ENCODE measurements at regions not wholly inside any gene's neighbourhood (a gene's known extent, or its start where the extent isn't known, plus 50 kb on each side); places are given as distances from the start of the nearest gene placed in this dataset.

DNA sequence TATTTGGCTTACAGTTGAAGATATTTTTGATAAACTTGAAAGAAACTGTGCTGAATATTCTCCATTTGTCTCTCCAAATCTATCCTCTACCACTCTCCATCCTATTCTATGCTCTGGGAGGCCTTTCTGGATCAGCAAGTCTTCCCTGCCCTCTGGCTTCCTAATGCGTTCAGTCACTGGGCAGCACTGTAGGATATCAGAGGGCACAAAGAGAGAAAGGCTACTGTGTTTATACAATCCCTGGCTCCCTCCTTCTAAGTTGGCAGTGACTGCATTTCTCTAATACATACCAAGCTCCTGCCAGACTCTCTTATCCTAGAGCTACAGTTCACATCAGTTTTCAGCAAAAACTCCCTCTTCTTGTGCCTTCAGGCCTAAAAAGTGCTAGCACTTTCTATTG is 102.1 kb upstream of the FHIT start:
- no peak for DNase-seq (ENCODE audit: low read depth)
- TF ChIP-seq, protein P1, sequence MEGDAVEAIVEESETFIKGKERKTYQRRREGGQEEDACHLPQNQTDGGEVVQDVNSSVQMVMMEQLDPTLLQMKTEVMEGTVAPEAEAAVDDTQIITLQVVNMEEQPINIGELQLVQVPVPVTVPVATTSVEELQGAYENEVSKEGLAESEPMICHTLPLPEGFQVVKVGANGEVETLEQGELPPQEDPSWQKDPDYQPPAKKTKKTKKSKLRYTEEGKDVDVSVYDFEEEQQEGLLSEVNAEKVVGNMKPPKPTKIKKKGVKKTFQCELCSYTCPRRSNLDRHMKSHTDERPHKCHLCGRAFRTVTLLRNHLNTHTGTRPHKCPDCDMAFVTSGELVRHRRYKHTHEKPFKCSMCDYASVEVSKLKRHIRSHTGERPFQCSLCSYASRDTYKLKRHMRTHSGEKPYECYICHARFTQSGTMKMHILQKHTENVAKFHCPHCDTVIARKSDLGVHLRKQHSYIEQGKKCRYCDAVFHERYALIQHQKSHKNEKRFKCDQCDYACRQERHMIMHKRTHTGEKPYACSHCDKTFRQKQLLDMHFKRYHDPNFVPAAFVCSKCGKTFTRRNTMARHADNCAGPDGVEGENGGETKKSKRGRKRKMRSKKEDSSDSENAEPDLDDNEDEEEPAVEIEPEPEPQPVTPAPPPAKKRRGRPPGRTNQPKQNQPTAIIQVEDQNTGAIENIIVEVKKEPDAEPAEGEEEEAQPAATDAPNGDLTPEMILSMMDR (IDR thresholded peaks at IDR 0.05; ENCODE audit: insufficient read depth, low read depth, low read length, missing control alignments) = no peak
- H3K4me3 ChIP-seq (ENCODE audit: low read length) = no peak overlapping the region

- no peak overlapping the region for H3K4me3 ChIP-seq (ENCODE audit: low read length)
- DNase-seq (ENCODE audit: low read depth) = no peak
- TF ChIP-seq, protein P1 (IDR thresholded peaks at IDR 0.05; ENCODE audit: insufficient read depth, low read depth, low read length, missing control alignments) = no peak
Observed at GRCh38 chr3:61354604-61355003, 103.4 kb upstream of the FHIT start.

GRCh38 chr3:61356685-61357084 is 105.4 kb upstream of the FHIT start:
- TF ChIP-seq, protein P1 (IDR thresholded peaks at IDR 0.05; ENCODE audit: insufficient read depth, low read depth, low read length, missing control alignments) = no peak

DNA sequence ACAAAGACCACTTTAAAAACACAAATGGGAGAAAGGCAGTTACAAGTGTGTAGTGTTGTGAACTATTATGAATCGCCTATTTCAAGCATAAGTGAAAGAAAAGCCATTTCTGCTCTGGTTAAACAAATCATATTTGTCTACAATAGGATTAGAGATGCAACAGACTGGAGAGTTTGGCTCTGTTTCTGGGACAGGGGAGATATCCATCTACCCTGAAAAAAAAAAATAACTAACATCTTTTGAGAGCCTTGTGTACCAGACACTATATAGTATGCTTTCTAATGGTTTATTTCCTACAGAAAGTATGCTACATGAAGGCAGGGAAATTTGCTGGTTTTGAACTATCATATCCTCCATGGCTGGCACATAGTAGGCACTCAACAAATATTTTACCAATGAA is 106.7 kb upstream of the FHIT start:
- TF ChIP-seq, protein P1 (IDR thresholded peaks at IDR 0.05; ENCODE audit: insufficient read depth, low read depth, low read length, missing control alignments) = no peak
- DNase-seq (ENCODE audit: low read depth) = no peak
- no peak overlapping the region for H3K4me3 ChIP-seq (ENCODE audit: low read length)

More at GRCh38 chr3:61356685-61357084, 105.4 kb upstream of the FHIT start:
- no peak overlapping the region for H3K4me3 ChIP-seq (ENCODE audit: low read length)
- DNase-seq (ENCODE audit: low read depth) = no peak

DNA sequence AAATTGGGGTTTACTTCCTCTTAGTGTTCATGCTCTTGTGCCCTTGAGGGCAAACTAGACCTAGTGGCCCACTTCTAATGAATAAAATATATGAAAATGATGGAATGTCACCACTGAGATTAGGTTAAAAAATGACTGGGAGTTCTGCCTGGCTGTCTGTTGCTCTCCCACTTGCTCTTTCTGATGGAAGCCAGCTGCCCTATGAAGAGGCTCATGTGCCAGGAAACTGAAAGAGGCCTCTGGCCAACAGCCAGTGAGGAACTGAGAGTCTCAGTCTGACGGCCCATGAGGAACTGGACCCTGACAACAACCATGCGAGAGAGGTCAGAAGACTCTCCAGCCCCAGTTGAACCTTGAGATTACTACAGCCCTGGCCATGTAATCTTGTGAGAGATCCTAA is 107.1 kb upstream of the FHIT start:
- TF ChIP-seq, protein P1 (IDR thresholded peaks at IDR 0.05; ENCODE audit: insufficient read depth, low read depth, low read length, missing control alignments) = no peak
- DNase-seq (ENCODE audit: low read depth) = no peak
- H3K4me3 ChIP-seq (ENCODE audit: low read length) = no peak overlapping the region

GRCh38 chr3:61360297-61360965 is 109.2 kb upstream of the FHIT start:
- TF ChIP-seq, protein P1 (IDR thresholded peaks at IDR 0.05; ENCODE audit: insufficient read depth, low read depth, low read length, missing control alignments) = no peak
- H3K4me3 ChIP-seq (ENCODE audit: low read length) = no peak overlapping the region
- no peak for DNase-seq (ENCODE audit: low read depth)

GRCh38 chr3:61369678-61370077 is 118.4 kb upstream of the FHIT start:
- no peak overlapping the region for H3K4me3 ChIP-seq (ENCODE audit: low read length)

More at GRCh38 chr3:61369678-61370077, 118.4 kb upstream of the FHIT start:
- DNase-seq (ENCODE audit: low read depth) = no peak
- TF ChIP-seq, protein P1 (IDR thresholded peaks at IDR 0.05; ENCODE audit: insufficient read depth, low read depth, low read length, missing control alignments) = no peak
